Liver (tissue), 7 donors: ENCODE measurements at regions not wholly inside any gene's neighbourhood (a gene's known extent, or its start where the extent isn't known, plus 50 kb on each side); places are given as distances from the start of the nearest gene placed in this dataset.

ENCODE experiments used
- DNase-seq: peaks from one replicate; pipeline ENCODE4 v3.0.0-alpha.2; 2017; ENCODE audit warnings: low spot score
- H3K27ac ChIP-seq, 2 donors: one replicate each; pipeline ENCODE4 v1.7.0; 2013; ENCODE audit warnings: inconsistent platforms in 2 of 2, low read length in 2 of 2, control low read depth in 1 of 2, low read depth in 1 of 2, mild to moderate bottlenecking in 1 of 2
- H3K27me3 ChIP-seq, 4 donors: one replicate each; pipeline versions ENCODE4 v1.6.1 to v1.7.0; 2013; ENCODE audit warnings: low read length in 3 of 4, inconsistent platforms in 1 of 4, mild to moderate bottlenecking in 1 of 4, moderate library complexity in 1 of 4; ENCODE audit not compliant: control insufficient read depth in 4 of 4, insufficient read depth in 4 of 4
- H3K36me3 ChIP-seq, 4 donors: one replicate each; pipeline versions ENCODE4 v1.6.1 to v1.7.0; 2013; ENCODE audit warnings: low read length in 3 of 4, mild to moderate bottlenecking in 3 of 4, low read depth in 1 of 4, moderate library complexity in 1 of 4; ENCODE audit not compliant: control insufficient read depth in 4 of 4, insufficient read depth in 3 of 4
- H3K4me1 ChIP-seq, 4 donors: one replicate each; pipeline versions ENCODE4 v1.6.1 to v1.7.0; 2013; ENCODE audit warnings: low read length in 3 of 4, mild to moderate bottlenecking in 3 of 4, moderate library complexity in 1 of 4; ENCODE audit not compliant: control insufficient read depth in 4 of 4, insufficient read depth in 4 of 4
- H3K4me3 ChIP-seq, 3 donors: one replicate each; pipeline versions ENCODE4 v1.6.1 to v1.7.0; 2013; ENCODE audit warnings: low read length in 3 of 3, control low read depth in 1 of 3, low read depth in 1 of 3, mild to moderate bottlenecking in 1 of 3
- H3K9ac ChIP-seq, 2 donors: one replicate each; pipeline ENCODE4 v1.7.0; 2013; ENCODE audit warnings: low read length in 2 of 2, mild to moderate bottlenecking in 2 of 2, moderate library complexity in 2 of 2, control low read depth in 1 of 2, low read depth in 1 of 2
- H3K9me3 ChIP-seq, 4 donors: one replicate each; pipeline versions ENCODE4 v1.6.1 to v1.7.0; 2013; ENCODE audit warnings: low read length in 3 of 4; ENCODE audit not compliant: control insufficient read depth in 4 of 4
- EGR1 ChIP-seq, 2 donors: IDR thresholded peaks; 2 replicates each; pipeline ENCODE4 v1.6.1; 2016 to 2018; ENCODE audit warnings: antibody characterized with exemption in 2 of 2, low read depth in 2 of 2
- FOXA2 ChIP-seq: IDR thresholded peaks from 2 replicates; pipeline ENCODE4 v1.6.1; 2016; ENCODE audit warnings: antibody characterized with exemption
- GABPA ChIP-seq, 2 donors: IDR thresholded peaks in 1 of 2; conservative IDR thresholded peaks in 1 of 2; 2 replicates each; pipeline ENCODE4 v1.6.1; 2016; ENCODE audit warnings: antibody characterized with exemption in 2 of 2, mild to moderate bottlenecking in 1 of 2, moderate library complexity in 1 of 2
- HNF4A ChIP-seq, 2 donors: conservative IDR thresholded peaks; 2 replicates each; pipeline ENCODE4 v1.6.1; 2016; ENCODE audit warnings: antibody characterized with exemption in 2 of 2, mild to moderate bottlenecking in 2 of 2
- HNF4G ChIP-seq: IDR thresholded peaks from 2 replicates; pipeline ENCODE4 v1.6.1; 2016; ENCODE audit warnings: antibody characterized with exemption
- JUND ChIP-seq, 2 donors: IDR thresholded peaks; 2 replicates each; pipeline ENCODE4 v1.6.1; 2016; ENCODE audit warnings: antibody characterized with exemption in 2 of 2
- MAX ChIP-seq: IDR thresholded peaks from 2 replicates; pipeline ENCODE4 v1.6.1; 2016; ENCODE audit warnings: antibody characterized with exemption
- NR2F2 ChIP-seq: IDR thresholded peaks from 2 replicates; pipeline ENCODE4 v1.6.1; 2016; ENCODE audit warnings: antibody characterized with exemption
- REST ChIP-seq: IDR thresholded peaks from 2 replicates; pipeline ENCODE4 v1.6.1; 2016; ENCODE audit warnings: antibody characterized with exemption, mild to moderate bottlenecking
- RXRA ChIP-seq, 2 donors: IDR thresholded peaks; 2 replicates each; pipeline ENCODE4 v1.6.1; 2017 to 2018; ENCODE audit warnings: antibody characterized with exemption in 2 of 2, mild to moderate bottlenecking in 1 of 2
- SP1 ChIP-seq: IDR thresholded peaks from 2 replicates; pipeline ENCODE4 v1.6.1; 2018; ENCODE audit warnings: antibody characterized with exemption, mild to moderate bottlenecking
- TAF1 ChIP-seq: conservative IDR thresholded peaks from 2 replicates; pipeline ENCODE4 v1.6.1; 2016; ENCODE audit warnings: antibody characterized with exemption, mild to moderate bottlenecking
- YY1 ChIP-seq: IDR thresholded peaks from 2 replicates; pipeline ENCODE4 v1.6.1; 2016; ENCODE audit warnings: antibody characterized with exemption, mild to moderate bottlenecking
- WGBS: extraction: QIAGEN DNeasy Blood & Tissue Kit; methylation state at CpG from one replicate; pipeline ENCODE4 v1.1.7; 2013; 5-methylcytosine and 5-hydroxymethylcytosine counted together
- TF ChIP-seq, protein P1 (sequence below): IDR thresholded peaks from 2 replicates; pipeline ENCODE4 v1.6.1; 2016; ENCODE audit warnings: antibody characterized with exemption
- TF ChIP-seq, protein P2 (sequence below): IDR thresholded peaks from 2 replicates; pipeline ENCODE4 v1.6.1; 2016; ENCODE audit warnings: antibody characterized with exemption
- donor health status: healthy.
- donor health status: healthy.
- donor health status: healthy.
- donor health status: healthy.

- TF ChIP-seq, protein P1, sequence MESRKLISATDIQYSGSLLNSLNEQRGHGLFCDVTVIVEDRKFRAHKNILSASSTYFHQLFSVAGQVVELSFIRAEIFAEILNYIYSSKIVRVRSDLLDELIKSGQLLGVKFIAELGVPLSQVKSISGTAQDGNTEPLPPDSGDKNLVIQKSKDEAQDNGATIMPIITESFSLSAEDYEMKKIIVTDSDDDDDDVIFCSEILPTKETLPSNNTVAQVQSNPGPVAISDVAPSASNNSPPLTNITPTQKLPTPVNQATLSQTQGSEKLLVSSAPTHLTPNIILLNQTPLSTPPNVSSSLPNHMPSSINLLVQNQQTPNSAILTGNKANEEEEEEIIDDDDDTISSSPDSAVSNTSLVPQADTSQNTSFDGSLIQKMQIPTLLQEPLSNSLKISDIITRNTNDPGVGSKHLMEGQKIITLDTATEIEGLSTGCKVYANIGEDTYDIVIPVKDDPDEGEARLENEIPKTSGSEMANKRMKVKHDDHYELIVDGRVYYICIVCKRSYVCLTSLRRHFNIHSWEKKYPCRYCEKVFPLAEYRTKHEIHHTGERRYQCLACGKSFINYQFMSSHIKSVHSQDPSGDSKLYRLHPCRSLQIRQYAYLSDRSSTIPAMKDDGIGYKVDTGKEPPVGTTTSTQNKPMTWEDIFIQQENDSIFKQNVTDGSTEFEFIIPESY = no peak
Measured at GRCh38 chr5:29214839-29215238, 1978.6 kb upstream of the CDH6 start (continued).

DNA sequence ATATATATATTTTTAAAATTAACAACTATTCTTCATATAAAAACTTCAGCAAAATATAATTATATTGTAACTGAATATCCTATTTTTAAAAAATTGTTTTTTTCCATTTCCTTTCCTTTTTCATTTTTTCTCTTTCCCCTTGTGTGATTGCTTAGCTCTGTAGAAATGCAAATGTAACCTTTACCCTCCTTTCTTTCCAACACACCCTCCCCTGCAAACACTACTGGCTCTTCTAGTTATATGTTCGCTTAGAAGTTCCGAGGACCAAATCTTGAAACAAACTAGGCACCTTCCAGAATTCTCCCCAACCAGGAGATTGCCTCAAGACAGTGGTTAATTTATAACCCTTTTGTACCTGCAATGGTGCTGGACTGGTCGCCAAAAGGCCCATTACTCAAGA, 1980.0 kb upstream of the CDH6 start:
- Histone ChIP-seq H3K4me3 (no peak overlapping the region), H3K27me3 (no peaks in the 10 kb centered on the region), H3K9ac (no peak overlapping the region), H3K27ac (no peak overlapping the region), H3K9me3 (no peaks in the 10 kb centered on the region), H3K4me1 (peaks cover 0 to 4% (median 0%) of the 10 kb centered on the region in 4 donors), H3K36me3 (no peaks in the 10 kb centered on the region)
- DNase-seq = no peak
- TF ChIP-seq, protein P2, sequence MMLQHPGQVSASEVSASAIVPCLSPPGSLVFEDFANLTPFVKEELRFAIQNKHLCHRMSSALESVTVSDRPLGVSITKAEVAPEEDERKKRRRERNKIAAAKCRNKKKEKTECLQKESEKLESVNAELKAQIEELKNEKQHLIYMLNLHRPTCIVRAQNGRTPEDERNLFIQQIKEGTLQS = no peak
- TF ChIP-seq HNF4G (no peak), FOXA2 (no peak), NR2F2 (no peak), YY1 (no peak), EGR1 (IDR thresholded peaks at IDR 0.05; ENCODE audit: low read depth in 2 of 2) (no peak), JUND (IDR thresholded peaks at IDR 0.05) (no peak), REST (no peak), SP1 (peak; percentile 42), HNF4A (conservative IDR thresholded peaks at IDR 0.05) (no peak), RXRA (IDR thresholded peaks at IDR 0.05) (peak; percentile 49 to 50)
- TF ChIP-seq, protein P1 = no peak
- 23% methylated on average over 3 of the region's 3 CpGs for WGBS

- Histone ChIP-seq H3K9ac (no peak overlapping the region), H3K27ac (no peak overlapping the region)
- DNase-seq = no peak
- TF ChIP-seq HNF4G (no peak), YY1 (no peak), HNF4A (conservative IDR thresholded peaks at IDR 0.05) (no peak), SP1 (no peak), MAX (no peak), TAF1 (no peak), GABPA (IDR thresholded peaks at IDR 0.05 in 1 of 2, conservative IDR thresholded peaks at IDR 0.05 in 1 of 2) (no peak), EGR1 (IDR thresholded peaks at IDR 0.05; ENCODE audit: low read depth in 2 of 2) (no peak), FOXA2 (no peak), NR2F2 (no peak), REST (no peak)
- TF ChIP-seq, protein P2 = no peak
- TF ChIP-seq, protein P1 = no peak
Measured at GRCh38 chr5:29208024-29208423, 1985.5 kb upstream of the CDH6 start.

More at GRCh38 chr5:29208024-29208423, 1985.5 kb upstream of the CDH6 start:
- H3K9me3 ChIP-seq = no peaks in the 10 kb centered on the region
- H3K36me3 ChIP-seq = no peaks in the 10 kb centered on the region
- H3K4me3 ChIP-seq = no peak overlapping the region
- H3K27me3 ChIP-seq = no peaks in the 10 kb centered on the region
- no peaks in the 10 kb centered on the region for H3K4me1 ChIP-seq
